ENCODE measurements at regions not wholly inside any gene's neighbourhood (a gene's known extent, or its start where the extent isn't known, plus 50 kb on each side); places are given as distances from the start of the nearest gene placed in this dataset.

DNA sequence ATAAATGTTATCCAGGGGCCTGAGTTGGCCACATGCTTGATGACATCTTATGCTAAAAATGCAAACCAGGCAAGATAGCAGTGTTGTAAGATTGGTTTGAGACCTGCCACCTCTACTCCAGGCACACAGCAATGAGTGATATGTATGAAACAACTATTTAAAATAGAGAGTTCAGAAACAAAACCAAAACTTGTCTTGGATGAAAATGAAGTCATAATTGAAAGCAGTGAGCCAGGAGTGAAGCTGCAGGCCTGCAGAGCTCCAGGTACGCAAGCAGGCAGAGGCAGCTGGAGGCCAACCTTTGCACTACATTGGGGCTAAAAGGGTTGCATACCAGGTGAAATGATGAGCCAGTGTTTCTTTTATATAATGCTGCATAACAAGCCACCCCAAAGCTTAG lies 89.2 kb upstream of the SPATS2L start:
- no peak for DNase-seq

DNA sequence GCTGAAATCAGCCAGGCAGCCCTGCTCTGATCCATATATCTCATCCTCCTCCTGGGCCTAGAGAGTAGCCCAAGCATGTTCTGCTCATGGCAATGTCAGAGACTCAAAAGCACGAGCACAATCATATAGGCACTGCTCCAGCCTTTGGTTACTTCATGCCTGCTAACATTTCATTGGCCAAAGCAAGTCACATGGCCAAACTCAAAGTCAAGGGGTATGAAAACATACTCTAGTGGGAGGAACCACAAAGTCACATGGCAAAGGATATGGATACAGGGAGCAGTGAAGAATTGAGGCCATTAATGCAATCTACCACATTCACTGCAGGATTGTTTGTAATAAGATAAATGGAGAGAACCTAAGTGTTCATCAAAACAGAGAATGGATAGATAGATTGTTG lies 87.8 kb upstream of the SPATS2L start:
- no peak for DNase-seq

DNA sequence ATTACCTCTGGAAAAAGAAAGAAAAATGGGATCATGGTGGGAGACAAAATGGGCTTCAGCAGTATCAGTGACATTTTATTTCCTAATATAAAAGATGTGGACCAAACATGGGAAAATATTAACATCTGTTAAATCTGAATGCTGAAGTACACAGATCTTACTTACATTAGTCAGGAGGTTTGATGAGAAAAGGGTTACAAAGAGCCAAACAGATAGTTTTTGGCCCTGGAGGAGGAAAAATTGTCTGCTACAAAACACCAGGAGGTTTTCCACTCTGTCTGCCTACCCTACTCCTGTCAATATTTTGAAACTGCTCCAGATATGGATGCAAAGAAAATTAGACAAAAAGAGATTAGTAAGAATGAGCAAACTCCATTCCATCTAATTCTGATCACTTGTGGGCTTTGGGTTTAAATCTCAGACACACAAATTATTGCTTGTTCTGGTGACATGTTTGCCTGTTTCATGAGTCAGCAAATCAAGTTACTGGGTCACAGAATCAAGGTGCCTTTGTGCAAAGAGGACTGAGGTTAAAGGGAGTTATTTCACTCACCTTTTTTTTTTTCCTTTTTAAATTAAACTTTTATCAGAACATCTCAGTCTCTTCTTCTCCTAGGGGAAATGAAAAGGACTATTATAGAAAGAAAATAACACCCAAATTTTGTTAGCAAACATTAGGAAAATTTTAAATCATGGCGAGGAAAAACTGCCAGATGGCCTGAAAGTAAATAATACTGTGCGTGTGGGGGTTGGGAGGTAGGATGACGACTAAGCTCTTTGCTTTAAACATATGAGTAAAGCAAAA lies 87.0 kb upstream of the SPATS2L start:
- no peak for DNase-seq

DNA sequence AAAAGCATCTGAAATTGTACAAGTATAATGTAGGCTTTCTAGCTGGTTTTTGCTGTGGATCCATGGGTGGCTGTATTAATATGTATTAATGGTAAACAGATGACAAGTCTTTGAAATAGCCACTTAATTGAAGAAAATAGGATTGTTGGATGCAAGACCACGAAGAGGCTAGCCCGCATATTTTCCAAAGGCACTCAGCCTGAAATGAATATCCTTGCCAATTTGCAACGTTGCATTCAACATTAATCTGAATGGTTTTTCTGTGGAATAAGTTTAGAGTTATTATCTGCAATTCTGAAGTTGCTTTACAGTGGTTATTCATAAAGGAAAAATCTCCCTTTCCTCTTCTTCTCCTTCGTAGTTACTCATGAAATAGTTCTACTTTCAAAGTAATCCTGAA lies 86.2 kb upstream of the SPATS2L start:
- DNase-seq = no peak

DNA sequence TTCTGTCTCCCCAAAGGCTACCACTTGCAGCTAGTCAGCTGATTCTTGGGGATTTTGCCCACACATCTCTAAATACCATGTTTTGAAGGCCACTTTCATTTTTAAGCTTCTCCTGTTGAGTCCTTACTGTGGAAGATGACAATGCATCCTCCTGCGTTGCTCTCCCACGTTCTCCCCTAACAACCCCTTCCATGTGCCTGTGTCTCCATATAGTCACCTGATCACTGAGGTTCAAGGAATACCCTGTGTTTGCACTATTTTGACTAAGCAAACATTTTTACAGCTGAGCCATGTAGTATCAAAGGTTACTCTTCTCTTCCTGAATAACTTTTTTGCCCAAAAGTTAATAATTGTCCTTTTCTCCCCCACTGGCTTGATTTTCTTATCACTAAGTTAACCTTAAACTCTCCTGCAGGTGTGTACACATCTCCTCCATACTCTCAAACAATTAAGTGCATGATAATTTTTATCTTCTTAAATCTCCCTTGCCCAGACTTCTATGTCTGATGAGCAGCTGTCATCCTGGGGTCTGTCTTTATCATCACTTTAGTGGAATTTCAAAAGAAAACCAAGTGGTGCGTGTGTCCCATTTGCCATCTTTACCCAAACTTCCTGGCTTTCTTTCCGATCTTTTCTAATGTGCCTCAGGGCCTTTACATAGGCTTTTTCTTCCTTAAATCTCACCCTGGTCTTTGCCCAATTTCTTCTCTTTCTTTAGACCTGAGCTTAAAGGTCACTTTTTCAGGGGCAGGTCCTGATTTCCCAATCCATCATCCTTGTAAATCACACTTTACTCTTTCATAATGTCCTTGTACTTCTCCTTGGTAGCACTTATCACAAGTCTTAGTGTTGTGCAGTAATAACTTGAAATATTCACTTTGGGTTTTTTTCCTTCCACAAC lies 85.2 kb upstream of the SPATS2L start:
- no peak for DNase-seq

DNA sequence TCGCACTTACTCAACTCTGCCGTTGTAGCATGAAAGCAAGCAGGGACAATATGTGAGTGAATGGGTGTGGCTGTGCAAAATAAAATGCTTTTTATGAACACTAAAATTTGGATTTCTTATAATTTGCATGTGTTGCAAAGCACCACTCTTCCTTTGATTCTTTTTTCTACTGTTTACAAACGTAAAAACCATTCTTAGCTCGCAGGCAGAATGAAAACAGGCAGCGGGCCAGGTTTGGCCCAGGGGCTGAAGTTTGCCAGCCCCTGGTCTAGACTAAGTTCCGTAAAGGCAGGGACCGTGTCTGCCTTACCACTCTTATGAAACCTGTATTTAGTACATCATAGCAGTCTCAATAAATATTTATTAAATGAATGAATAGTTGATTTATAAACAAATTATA lies 83.7 kb upstream of the SPATS2L start:
- DNase-seq = peak; percentile 10

DNA sequence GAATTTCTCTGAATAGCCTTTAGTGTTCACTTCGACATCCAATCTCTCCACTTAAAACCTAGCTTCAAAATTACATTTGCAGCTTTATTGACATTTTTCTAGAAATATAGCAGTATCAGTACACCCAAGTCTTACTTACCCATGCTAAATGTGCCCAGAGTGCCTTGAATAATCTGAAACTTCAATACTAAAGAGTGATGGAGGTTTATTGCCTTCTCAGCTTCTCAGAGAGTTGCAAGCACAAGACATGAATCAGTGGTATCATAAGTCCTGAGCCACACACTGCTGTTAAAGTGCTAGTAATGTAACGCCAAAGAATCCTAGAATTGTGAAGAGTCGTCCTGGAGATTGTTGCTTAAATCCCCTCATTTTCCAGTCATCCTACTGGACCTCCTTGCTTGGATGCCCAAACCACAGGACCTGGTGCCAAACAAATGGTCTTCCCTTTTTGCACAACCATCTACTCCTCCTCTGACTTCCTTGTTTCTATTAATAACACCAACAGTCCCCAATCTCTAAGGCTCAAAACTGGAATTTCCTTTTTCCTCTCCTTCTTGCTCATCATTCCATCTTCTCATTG lies 83.2 kb upstream of the SPATS2L start:
- DNase-seq = no peak

DNA sequence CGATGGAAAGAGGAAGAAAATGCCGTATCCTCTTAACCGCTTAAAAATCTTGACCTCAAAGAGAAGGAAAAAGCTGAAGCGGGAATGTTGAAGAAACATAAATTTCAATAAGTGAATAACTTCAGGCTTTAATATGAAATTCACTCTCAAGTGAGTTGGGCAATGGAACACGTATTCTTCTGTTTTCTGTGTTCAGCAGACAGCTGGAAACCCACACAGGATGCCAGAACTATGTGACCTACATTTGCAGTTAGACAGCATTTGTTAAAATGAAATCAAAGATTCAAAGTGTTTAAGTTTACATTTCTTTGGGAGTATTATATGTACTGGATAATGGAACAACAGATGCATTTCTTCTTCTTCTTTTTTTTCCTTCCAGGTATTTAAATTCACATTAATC lies 80.5 kb upstream of the SPATS2L start:
- DNase-seq = peak; percentile 15

DNA sequence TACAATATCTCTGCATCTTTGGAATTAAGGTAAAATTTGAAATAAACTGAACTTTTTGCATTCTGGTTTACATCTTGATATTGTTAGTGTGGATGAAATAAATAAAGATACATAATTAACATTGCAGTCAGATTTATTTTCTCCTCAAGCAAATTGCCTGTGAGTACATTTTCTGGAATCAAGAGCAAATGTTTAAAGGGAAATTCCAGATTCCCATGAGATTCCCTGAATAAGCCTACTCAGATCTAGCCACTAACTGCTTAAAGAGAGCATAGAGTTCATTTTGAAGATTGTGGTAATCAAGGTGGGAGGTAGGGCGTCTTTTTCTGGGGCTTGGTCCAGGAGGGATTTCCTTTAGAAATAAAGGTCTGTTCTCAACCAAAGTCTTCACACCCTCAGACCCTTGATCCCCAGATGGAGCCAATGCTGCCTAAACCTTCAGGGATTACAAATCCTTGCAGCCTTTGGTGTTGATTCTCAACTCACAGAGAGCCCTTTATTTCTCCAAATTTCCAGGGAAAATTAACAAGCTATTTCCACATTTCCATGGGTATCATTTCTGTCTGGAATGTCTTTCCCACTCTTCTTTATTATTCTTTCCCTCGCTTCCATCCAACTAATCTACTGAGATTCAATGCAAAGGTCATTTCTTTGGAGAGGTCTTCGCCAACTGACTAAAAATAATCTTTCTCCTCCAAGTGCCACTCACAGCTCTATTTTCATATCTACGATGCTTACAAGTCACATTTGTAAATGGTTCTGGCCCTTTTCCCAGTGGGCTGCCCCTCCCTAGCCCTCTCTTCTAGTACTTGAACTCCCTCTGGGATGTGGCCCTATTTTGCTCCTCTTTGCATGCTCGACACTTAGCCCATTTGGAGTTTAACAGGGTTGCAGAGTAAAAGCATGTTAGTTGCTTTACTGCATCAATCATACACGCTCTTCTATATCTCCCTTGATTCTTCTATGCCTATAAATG lies 79.8 kb upstream of the SPATS2L start:
- DNase-seq = no peak

DNA sequence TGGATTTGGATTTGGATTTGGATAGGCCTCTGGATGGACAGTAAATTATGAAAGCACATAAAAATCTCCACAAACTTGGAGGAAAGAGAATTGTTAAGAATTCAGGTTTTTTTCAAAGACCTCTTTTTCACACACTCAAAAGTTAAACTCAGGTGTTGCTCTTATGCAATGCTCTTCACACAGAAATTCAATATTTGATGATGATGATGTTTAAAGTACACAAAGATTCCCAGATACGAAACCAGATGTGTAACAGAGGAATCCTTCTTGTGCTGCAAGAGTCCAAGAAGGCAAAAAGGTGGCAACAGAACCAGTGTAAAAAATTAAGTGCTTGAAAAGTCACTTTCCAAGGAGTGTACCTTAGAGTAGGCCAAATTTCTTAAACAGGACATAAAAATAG lies 75.8 kb upstream of the SPATS2L start:
- DNase-seq = no peak

DNA sequence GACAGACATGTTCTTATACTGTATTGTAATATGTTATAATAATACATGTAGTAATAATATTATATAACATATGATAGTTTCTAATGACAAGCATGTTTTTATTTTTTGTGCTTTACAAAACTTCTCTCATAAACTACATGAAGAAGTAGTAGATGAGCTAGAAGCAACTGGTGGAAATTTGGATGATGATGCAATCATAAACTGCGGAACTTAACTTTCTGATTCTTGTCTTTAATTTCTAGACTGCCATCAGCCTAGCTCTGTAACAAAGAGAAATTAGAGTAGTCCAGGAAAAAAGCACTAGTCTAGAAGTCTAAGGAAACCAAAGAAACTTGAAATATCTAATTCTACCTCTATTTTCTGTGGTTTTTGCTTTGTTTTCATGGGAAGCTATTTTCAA lies 71.0 kb upstream of the SPATS2L start:
- DNase-seq = no peak

DNA sequence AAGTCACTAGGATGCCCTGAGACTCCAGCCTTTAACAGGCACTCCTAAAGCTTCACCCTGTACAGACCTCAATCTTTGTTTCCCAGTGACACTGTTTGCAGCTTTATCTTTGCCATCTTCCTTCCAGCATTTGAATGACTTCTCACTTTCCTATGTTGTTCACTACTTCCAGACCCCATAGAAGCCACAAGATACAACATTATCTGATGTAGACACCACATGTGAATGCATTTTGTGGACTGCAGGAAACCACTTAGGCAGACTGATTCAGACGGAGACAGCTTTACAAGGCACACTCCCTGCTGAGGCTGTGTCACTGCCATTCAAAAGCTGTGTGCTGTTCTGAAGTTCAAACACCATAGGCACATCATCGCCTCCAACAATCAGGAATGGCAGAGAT lies 67.3 kb upstream of the SPATS2L start:
- DNase-seq = no peak

DNA sequence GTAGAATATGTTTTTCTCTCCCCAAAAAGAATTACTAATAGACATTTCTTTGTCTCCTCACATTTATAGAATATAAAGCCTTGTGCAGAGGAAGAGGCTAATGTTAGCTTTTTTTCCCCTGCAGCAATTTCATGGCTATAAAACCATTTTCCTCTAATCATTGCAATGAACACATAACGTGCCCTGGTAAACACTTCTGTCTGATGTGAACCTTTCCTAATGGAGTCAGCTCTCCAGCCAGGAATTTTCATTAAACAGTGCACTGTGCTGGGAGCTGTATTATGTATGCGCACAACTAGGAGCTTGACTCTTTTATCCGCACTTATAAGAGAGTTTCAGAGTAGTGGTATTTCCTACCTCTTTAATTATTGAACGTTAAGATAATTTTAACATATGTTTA lies 63.9 kb upstream of the SPATS2L start:
- DNase-seq = no peak

DNA sequence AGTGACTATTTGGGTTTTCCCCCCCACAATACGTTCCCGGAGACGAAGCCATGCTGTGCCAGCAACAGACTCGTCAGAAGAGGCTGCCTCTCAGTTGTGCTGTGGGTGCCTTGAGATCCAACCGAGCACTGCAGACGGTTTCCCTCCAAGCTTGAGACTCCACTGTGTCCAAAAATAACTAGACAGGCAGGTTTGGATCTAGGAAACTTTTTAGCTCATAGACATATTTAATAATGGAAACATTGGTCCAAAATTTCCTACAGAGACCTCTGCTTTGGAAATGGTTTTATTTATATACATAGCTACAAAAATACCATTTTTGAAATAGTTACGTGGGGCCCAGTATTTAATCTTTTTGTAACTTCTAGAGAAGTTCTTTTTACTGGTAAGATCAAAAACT lies 63.1 kb upstream of the SPATS2L start:
- DNase-seq = no peak

DNA sequence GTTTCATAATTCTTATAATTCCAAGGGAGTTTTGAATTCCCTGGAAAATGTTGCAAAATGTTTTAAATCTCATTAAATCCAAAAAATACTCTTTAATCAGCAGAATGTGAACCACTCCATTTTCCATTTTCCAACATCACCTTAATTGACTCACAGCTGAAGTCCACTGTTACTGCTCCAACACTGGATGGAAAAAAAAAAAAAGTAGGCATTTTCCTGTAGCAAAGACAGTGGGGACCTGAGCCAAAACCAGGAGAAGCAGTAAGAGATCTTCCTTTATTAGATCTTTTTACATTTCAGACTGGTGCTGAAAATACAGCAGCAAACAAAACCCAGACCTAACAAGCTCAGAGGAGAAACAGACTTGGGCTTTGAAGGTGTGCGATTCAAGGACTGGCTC lies 62.4 kb upstream of the SPATS2L start:
- no peak for DNase-seq

DNA sequence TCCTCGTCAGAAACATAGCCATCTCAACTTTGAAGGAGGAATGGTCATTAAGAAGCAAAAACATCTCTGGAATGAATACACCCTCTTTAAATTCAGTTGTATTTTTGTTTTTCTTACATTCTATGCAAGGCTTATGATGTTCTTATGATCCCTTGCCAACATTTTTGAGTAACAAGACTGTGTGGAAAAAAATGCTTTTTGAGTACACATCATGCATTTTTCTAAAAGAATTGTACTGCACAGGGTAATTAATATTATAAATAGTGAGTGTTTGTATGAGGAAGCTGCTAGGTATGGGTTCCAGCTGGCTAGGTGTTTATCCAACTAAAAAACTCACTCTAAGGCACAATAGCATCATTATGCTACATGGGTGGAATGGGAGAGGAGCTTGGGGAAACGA lies 59.0 kb upstream of the SPATS2L start:
- DNase-seq = no peak

DNA sequence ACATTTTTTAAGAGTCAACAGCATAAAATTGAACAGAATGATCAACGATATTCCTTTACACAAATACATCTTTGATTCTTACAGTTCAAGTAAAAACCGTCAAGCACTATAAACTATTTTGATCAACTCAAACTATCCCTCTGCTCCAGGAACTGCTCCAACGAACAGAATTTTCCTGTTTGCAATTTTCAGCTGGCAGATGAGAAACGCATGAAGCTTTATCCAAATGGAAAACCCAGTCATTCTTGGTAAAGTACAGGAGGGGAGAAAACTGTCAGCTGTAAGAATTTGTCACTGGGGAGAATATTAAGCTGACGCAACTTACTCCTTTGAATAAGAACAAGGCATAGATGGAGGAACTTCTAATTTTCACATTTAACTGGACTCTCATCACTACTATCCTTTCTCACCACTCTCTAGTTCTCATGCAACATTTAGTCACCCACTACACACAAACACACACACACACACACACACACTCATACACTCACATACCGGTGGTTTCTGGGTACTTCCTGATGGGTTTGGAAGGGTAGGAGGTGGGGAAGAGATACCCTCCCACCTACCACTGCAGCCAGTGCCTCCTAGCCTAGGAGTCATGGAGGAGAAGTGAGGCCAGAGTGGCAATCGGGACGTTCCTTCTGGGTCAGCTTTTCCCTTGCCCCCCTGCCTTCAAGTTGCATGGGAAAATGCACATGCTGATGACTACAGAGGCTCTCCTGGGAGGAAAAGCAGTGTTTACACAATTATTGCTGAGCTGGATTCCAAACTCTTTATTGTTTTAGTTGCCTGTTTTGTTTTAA lies 54.0 kb upstream of the SPATS2L start:
- no peak for DNase-seq

DNA sequence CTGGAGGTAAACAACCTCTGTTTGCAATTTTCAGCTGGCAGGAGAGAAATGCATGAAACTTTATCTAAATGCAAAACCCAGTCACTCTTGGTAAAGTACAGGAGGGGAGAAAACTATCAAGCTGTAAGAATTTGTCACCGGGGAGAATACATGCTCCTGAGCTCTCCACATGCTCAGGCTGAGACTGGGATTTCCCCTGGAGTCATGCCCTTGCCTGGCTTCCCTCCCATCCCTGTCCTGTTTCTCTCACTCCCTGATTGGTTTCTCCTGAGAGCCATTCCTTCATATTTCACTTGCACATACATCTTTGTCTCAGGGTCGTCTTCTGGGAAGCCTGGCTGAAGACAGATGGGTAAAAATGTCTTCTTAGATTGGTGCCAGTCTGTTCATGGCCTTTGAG lies 52.9 kb upstream of the SPATS2L start:
- no peak for DNase-seq

DNA sequence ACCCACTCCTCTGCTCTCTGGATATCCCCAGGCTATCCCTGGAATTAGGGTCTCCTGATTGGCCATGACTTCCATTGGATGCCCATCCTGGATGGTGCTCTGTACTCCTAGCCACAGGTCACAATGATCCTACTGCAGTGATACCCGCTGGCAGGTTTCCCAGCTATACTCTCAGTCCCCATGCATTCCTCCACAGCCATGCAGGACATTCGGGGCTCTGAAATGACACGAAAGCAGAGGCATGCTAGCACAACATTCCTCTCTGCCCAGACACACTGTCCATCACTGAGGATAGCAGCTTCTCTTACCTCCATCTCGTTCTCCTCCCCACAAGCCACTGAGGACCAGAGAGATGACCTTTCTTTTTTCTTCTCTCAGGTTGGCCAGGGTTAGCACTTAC lies 51.7 kb upstream of the SPATS2L start:
- no peak for DNase-seq

DNA sequence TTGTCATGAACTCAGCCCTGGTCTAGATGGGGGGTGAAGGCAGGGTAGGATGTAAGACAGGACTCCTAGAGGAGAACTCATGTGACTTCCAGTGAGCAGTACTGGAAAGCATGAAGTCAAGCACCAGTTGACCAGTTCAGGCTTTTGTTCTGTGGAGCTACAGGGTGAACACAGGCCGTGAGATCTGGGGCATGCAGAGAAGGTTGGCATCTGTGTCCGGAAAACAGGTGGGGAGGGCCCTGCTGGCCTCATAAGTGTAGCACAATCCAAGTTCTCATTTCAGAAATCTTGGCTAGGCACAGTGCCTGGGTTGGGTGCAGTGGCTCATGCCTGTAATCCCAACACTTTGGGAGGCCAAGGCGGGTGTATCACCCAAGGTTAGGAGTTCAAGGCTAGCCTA lies 50.9 kb upstream of the SPATS2L start:
- DNase-seq = no peak

All from midbrain (tissue), 1 donor.